Fibroblast of pulmonary artery (primary cell): ENCODE measurements at regions not wholly inside any gene's neighbourhood (a gene's known extent, or its start where the extent isn't known, plus 50 kb on each side); places are given as distances from the start of the nearest gene placed in this dataset.
"Not testable (repeated sequence)": the region's sequence is repeated elsewhere in the genome, so short reads cannot be mapped to it uniquely, and the experiment has no call there.

ENCODE experiments used
- DNase-seq: peaks from one replicate; pipeline ENCODE4 v3.0.0-alpha.2; 2010; ENCODE audit warnings: low read depth
- H3K4me3 ChIP-seq: replicated peaks from 2 replicates; pipeline ENCODE4 v1.5.1; 2011; ENCODE audit warnings: low read depth, mild to moderate bottlenecking, control low read depth, low read length, moderate library complexity
- CTCF ChIP-seq: IDR thresholded peaks from 2 replicates; pipeline ENCODE4 v1.5.1; 2011; ENCODE audit warnings: mild to moderate bottlenecking, control low read depth, low read length, inconsistent platforms; ENCODE audit errors: missing control alignments

- no peak for TF ChIP-seq CTCF
- DNase-seq = no peak
- no peak overlapping the region for H3K4me3 ChIP-seq
These were observed 250.8 kb upstream of the DLGAP1 start for GRCh38 chr18:4705894-4706293.

GRCh38 chr18:4704781-4705180, 249.7 kb upstream of the DLGAP1 start:
- no peak for TF ChIP-seq CTCF
- no peak for DNase-seq
- no peak overlapping the region for H3K4me3 ChIP-seq

- no peak for TF ChIP-seq CTCF
These were observed 236.7 kb upstream of the DLGAP1 start for GRCh38 chr18:4691836-4692235.

GRCh38 chr18:4678685-4679084, 223.6 kb upstream of the DLGAP1 start:
- not testable (repeated sequence) for H3K4me3 ChIP-seq

More at GRCh38 chr18:4691836-4692235, 236.7 kb upstream of the DLGAP1 start:
- H3K4me3 ChIP-seq = no peak overlapping the region
- DNase-seq = no peak

GRCh38 chr18:4677006-4677405, 221.9 kb upstream of the DLGAP1 start:
- no peak overlapping the region for H3K4me3 ChIP-seq
- TF ChIP-seq CTCF = no peak
- no peak for DNase-seq

More at GRCh38 chr18:4678685-4679084, 223.6 kb upstream of the DLGAP1 start:
- not testable (repeated sequence) for DNase-seq

- DNase-seq = no peak
- TF ChIP-seq CTCF = no peak
- no peak overlapping the region for H3K4me3 ChIP-seq
These were observed 217.1 kb upstream of the DLGAP1 start for GRCh38 chr18:4672162-4672561.

GRCh38 chr18:4658804-4659203, 203.7 kb upstream of the DLGAP1 start:
- TF ChIP-seq CTCF = no peak
- DNase-seq = no peak

More at GRCh38 chr18:4658804-4659203, 203.7 kb upstream of the DLGAP1 start:
- no peak overlapping the region for H3K4me3 ChIP-seq
